DND-41 (cell line): ENCODE measurements at regions not wholly inside any gene's neighbourhood (a gene's known extent, or its start where the extent isn't known, plus 50 kb on each side); places are given as distances from the start of the nearest gene placed in this dataset.

Source experiments
- CTCF ChIP-seq: IDR thresholded peaks from 2 replicates; pipeline ENCODE4 v1.5.1; 2012; ENCODE audit warnings: borderline replicate concordance, low read length, moderate library complexity, mild to moderate bottlenecking; ENCODE audit not compliant: poor library complexity, severe bottlenecking; ENCODE audit errors: extremely low read depth
- EZH2 ChIP-seq: IDR thresholded peaks from 3 replicates; pipeline ENCODE4 v1.6.1; 2012; ENCODE audit warnings: borderline replicate concordance, low read depth, mild to moderate bottlenecking, moderate library complexity, low read length, inconsistent platforms; ENCODE audit not compliant: severe bottlenecking

- TF ChIP-seq CTCF (peak; percentile 47), EZH2 (no peak)
Measured at GRCh38 chr7:4631380-4632179, 50.5 kb upstream of the FOXK1 start.
